ENCODE measurements at regions not wholly inside any gene's neighbourhood (a gene's known extent, or its start where the extent isn't known, plus 50 kb on each side); places are given as distances from the start of the nearest gene placed in this dataset.

DNA sequence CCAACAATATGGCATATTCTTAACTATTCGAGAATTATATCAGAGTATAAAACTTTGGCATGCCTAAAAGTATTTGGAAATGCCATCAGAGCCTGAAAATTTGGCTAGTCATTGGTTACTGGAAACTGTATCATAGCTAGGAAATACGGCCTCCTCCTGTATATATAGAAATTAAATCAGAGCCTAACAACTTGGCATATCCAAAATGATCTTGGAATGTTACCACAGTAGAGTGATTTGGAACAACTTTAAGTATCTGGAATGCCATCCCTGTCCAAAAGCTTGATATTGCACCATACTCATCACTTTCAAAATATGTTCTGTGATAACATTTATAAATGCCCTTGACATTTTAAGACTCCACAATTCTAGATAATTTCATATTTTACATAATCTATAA, 335.8 kb downstream of the SLITRK1 start (continued):
- TF ChIP-seq, protein P1, sequence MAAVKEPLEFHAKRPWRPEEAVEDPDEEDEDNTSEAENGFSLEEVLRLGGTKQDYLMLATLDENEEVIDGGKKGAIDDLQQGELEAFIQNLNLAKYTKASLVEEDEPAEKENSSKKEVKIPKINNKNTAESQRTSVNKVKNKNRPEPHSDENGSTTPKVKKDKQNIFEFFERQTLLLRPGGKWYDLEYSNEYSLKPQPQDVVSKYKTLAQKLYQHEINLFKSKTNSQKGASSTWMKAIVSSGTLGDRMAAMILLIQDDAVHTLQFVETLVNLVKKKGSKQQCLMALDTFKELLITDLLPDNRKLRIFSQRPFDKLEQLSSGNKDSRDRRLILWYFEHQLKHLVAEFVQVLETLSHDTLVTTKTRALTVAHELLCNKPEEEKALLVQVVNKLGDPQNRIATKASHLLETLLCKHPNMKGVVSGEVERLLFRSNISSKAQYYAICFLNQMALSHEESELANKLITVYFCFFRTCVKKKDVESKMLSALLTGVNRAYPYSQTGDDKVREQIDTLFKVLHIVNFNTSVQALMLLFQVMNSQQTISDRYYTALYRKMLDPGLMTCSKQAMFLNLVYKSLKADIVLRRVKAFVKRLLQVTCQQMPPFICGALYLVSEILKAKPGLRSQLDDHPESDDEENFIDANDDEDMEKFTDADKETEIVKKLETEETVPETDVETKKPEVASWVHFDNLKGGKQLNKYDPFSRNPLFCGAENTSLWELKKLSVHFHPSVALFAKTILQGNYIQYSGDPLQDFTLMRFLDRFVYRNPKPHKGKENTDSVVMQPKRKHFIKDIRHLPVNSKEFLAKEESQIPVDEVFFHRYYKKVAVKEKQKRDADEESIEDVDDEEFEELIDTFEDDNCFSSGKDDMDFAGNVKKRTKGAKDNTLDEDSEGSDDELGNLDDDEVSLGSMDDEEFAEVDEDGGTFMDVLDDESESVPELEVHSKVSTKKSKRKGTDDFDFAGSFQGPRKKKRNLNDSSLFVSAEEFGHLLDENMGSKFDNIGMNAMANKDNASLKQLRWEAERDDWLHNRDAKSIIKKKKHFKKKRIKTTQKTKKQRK (IDR thresholded peaks at IDR 0.05; ENCODE audit: low read depth, low read length) = no peak
- TF ChIP-seq RAD21 (IDR thresholded peaks at IDR 0.05; ENCODE audit: insufficient read depth, low read depth, low read length) (no peak), POLR2A (IDR thresholded peaks at IDR 0.05; ENCODE audit: low read depth, low read length) (no peak), ZNF622 (IDR thresholded peaks at IDR 0.05) (no peak), ESRRA (IDR thresholded peaks at IDR 0.05; ENCODE audit: low read length) (no peak)
- TF ChIP-seq, protein P2, sequence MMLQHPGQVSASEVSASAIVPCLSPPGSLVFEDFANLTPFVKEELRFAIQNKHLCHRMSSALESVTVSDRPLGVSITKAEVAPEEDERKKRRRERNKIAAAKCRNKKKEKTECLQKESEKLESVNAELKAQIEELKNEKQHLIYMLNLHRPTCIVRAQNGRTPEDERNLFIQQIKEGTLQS (IDR thresholded peaks at IDR 0.05; ENCODE audit: borderline replicate concordance, extremely low read depth, low read depth, low read length) = no peak

DNA sequence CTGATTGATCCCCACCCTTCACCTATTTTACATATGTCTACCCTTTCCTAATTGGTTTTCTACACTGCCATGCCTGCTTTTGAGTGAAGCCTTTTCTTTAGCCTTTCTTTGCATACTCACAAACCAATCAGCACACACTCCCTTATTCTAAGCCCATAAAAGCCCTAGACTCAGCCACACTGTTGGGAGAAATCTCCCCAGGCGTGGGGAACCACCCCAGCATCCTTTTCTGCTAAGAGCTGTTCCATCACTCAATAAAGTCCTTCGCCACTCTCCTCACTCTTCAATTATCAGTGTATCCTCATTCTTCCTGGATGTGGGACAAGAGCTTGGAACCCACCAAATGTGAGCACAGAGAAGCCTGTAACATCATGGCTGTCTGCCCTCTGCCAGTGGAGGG, 343.6 kb downstream of the SLITRK1 start:
- H3K27me3 ChIP-seq (replicated peaks in 1 of 2; ENCODE audit: control insufficient read depth in 2 of 2, insufficient read depth in 2 of 2, low read length in 1 of 2) = no peaks in the 10 kb centered on the region
- ChIA-PET CTCF (no interaction called here), POLR2A (no interaction called here), SMC1A (ENCODE audit: uncharacterized antibody, unreplicated experiment) (no interaction called here), RAD21 (ENCODE audit: unreplicated experiment) (no interaction called here)
- ATAC-seq (no peak), DNase-seq (ENCODE audit: low read depth, low spot score) (no peak), FAIRE-seq (no peak)
- no peak overlapping the region for H3K4me2 ChIP-seq (ENCODE audit: control insufficient read depth, insufficient read depth)
- no peak overlapping the region for H2AFZ ChIP-seq (ENCODE audit: control insufficient read depth, low read depth, low read length)
- no peak overlapping the region for H3K4me3 ChIP-seq
- 0% methylated on average over 2 of the region's 2 CpGs for WGBS (ENCODE audit: insufficient coverage, insufficient replicate concordance, low lambda C conversion rate, missing lambda C conversion rate)
- H3K4me1 ChIP-seq (ENCODE audit: control insufficient read depth, insufficient read depth, low read length) = no peaks in the 10 kb centered on the region
- H3K9me3 ChIP-seq (replicated peaks; ENCODE audit: control insufficient read depth, insufficient read depth, low read length) = no peaks in the 10 kb centered on the region; the same call in 2 of the 3 replicates
- no peak overlapping the region for H3K9ac ChIP-seq (ENCODE audit: control insufficient read depth, insufficient read depth, low read length)
- intact Hi-C loops (cut with micrococcal nuclease; ENCODE audit: unreplicated experiment) = no loop called here
- in situ Hi-C loops (cut with MboI) = no loop called here
- no peaks in the 10 kb centered on the region for H4K20me1 ChIP-seq (ENCODE audit: control insufficient read depth, insufficient read depth)
- no peaks in the 10 kb centered on the region for H3K79me2 ChIP-seq (ENCODE audit: control insufficient read depth, insufficient read depth, low read length)
- no TSS peak for BruUV-seq (replicated peaks)
- no peaks in the 10 kb centered on the region for H3K36me3 ChIP-seq (ENCODE audit: control insufficient read depth in 2 of 2, insufficient read depth in 2 of 2, low read length in 1 of 2)
- no peak overlapping the region for H3K27ac ChIP-seq (ENCODE audit: control insufficient read depth, insufficient read depth)
- TF ChIP-seq RAD51 (IDR thresholded peaks at IDR 0.05) (no peak), CREM (IDR thresholded peaks at IDR 0.05; ENCODE audit: low read depth) (no peak), ESRRA (IDR thresholded peaks at IDR 0.05; ENCODE audit: low read length) (no peak), ZNF622 (IDR thresholded peaks at IDR 0.05) (no peak), SMAD5 (IDR thresholded peaks at IDR 0.05; ENCODE audit: low read depth) (no peak), STAT1 (conservative IDR thresholded peaks at IDR 0.05) (no peak), EP300 (IDR thresholded peaks at IDR 0.05; ENCODE audit: borderline replicate concordance in 1 of 2, control insufficient read depth in 1 of 2, low read depth in 2 of 2, low read length in 2 of 2) (no peak), TCF12 (IDR thresholded peaks at IDR 0.05; ENCODE audit: low read depth, low read length) (no peak), MEF2B (IDR thresholded peaks at IDR 0.05; ENCODE audit: partially characterized antibody, poor library complexity, severe bottlenecking) (no peak), CBX5 (IDR thresholded peaks at IDR 0.05; ENCODE audit: low read depth) (no peak)
- TF ChIP-seq, protein P3, sequence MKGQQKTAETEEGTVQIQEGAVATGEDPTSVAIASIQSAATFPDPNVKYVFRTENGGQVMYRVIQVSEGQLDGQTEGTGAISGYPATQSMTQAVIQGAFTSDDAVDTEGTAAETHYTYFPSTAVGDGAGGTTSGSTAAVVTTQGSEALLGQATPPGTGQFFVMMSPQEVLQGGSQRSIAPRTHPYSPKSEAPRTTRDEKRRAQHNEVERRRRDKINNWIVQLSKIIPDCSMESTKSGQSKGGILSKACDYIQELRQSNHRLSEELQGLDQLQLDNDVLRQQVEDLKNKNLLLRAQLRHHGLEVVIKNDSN (IDR thresholded peaks at IDR 0.05; ENCODE audit: borderline replicate concordance, extremely low read length, insufficient read depth, low read depth, low read length) = no peak
- TF ChIP-seq, protein P4, sequence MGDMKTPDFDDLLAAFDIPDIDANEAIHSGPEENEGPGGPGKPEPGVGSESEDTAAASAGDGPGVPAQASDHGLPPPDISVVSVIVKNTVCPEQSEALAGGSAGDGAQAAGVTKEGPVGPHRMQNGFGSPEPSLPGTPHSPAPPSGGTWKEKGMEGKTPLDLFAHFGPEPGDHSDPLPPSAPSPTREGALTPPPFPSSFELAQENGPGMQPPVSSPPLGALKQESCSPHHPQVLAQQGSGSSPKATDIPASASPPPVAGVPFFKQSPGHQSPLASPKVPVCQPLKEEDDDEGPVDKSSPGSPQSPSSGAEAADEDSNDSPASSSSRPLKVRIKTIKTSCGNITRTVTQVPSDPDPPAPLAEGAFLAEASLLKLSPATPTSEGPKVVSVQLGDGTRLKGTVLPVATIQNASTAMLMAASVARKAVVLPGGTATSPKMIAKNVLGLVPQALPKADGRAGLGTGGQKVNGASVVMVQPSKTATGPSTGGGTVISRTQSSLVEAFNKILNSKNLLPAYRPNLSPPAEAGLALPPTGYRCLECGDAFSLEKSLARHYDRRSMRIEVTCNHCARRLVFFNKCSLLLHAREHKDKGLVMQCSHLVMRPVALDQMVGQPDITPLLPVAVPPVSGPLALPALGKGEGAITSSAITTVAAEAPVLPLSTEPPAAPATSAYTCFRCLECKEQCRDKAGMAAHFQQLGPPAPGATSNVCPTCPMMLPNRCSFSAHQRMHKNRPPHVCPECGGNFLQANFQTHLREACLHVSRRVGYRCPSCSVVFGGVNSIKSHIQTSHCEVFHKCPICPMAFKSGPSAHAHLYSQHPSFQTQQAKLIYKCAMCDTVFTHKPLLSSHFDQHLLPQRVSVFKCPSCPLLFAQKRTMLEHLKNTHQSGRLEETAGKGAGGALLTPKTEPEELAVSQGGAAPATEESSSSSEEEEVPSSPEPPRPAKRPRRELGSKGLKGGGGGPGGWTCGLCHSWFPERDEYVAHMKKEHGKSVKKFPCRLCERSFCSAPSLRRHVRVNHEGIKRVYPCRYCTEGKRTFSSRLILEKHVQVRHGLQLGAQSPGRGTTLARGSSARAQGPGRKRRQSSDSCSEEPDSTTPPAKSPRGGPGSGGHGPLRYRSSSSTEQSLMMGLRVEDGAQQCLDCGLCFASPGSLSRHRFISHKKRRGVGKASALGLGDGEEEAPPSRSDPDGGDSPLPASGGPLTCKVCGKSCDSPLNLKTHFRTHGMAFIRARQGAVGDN (IDR thresholded peaks at IDR 0.05) = no peak

Data from GM12878 (cell line).